Stimulated activated CD4-positive, alpha-beta T cell treated with anti-CD3 and anti-CD28 coated beads, Interleukin-1b, Interleukin-23, amount 100 ng/mL, for 48 hours (primary cell): ENCODE measurements at regions not wholly inside any gene's neighbourhood (a gene's known extent, or its start where the extent isn't known, plus 50 kb on each side); places are given as distances from the start of the nearest gene placed in this dataset.
"Not testable (repeated sequence)": the region's sequence is repeated elsewhere in the genome, so short reads cannot be mapped to it uniquely, and the experiment has no call there.

Source experiments
- DNase-seq: peaks from one replicate; pipeline ENCODE4 v3.0.0-alpha.2; 2020

DNA sequence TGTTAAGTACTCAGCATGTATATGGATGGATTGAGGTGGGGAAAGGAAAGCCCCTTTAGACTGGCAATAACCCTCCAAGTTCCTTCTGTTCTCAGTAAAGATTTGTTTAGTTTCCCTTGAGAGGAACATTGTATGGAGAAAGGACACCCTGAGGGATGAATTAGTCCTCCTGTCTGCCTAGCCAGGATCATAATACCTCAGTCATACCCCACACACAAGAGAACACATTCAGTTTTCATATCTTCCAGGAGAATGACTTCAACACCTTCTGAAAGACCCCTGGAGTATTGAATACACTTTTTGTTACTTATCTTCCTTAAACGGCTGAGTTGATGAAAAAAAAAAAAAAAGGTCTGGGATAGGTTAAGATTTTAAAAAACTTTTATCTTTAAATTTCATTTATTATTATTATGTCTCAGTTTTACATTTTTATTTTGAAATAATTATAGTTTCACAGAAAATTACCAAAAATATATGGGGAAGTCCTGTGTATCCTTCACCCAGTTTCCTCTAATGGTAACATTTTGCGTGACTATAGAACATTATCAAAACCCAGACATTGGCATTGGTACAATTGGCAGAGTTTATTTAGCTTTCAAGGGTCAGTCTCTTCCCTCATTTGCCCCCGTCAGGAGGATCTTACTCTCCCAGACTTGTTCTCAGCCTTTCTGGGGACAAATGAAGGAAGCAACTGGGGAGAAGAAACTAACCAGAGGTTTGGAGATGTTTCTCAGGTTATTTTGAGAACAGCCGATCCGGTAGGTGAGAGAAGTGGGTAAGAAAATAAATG is 88.0 kb downstream of the ACTBL2 start:
- DNase-seq = no peak

DNA sequence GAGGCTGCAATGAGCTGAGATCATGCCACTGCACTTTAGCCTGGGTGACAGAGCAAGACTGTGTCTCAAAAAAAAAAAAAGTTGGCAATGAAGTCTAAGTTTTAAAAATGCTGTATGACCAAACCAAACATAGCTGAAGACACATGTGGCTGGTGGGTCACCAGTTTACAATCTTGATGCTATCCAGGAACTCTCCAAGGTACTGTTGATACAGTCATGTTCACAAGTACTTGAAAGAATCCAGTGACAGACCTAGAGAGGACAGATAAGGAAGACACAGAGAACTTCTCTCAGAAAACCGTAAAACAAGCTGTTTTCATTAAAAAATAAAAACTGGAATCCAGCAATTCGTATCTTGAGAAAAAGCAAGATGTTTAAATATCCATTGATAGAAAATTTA is 95.7 kb downstream of the ACTBL2 start:
- no peak for DNase-seq

DNA sequence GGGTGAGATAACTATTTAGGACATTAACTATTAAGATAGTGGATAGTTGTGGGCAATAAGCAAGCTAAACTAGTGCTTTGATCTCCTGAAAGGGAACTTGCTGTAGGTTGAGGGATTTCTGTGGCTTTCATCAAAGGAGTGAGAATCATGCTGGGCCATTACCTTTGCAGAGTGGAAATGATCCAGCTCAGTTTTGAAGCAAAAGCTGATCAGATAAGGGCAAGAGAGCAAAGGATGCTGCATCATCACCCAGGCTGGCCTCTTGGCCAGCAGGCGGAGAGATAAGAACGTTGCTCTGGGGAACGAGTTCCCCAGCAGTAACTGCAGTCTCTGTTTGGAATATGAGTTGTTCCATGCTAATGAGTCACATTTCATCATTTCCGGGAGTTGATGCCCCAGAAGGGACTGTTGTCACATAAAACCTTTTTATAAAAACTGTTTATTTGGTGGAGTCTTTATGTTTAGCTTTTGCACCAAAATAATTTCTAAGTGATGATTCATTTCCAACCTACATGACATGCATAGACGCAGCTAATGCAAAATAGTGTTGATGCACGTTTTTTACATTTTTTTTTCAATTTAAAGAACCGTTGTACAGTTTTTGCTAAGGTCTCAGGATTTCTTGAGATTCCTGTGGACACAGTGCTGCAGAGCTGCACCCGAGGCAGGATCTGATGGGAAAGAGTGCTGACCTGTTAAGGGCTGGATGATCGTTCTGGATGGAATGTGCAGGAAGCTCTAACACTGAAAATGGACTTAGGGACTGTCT is 99.3 kb downstream of the ACTBL2 start:
- DNase-seq = peak; percentile 70

DNA sequence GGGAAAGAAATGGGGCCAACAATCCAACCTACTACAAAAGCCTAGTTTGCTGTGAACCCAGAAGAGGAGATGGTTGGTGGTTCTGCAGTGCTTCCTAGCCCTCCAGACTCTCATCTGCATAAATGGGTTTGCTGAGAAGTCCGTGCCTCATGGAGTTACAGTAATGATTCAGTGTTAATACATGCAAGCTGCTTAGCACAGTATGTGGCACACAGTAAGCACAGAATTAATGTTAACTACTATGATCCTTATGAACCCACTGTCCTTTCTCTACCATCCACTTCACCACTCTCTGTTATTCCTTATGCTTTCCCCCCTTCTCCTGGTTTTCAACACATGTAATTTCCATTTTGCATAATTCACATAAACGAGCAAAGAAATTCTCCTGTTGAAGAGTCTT is 100.0 kb downstream of the ACTBL2 start:
- no peak for DNase-seq

DNA sequence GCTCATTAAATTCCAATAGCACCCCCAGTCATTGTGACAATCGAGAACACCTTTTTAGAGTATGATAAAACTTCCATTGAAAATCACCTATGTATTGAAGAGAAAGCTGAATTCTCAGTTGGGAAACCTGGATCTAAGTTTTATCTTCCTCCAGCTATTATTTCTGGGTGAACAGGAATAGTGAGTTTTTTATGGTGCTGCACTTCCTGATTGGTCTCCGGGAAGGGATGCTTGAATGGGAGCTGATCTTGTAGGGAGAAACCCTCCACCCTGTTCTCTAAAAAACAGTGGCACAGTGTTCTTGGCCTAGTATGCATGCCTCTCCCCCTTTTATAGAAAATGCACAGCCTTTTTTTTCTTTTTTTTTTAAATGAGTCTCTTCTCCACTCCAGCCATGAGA is 112.2 kb downstream of the ACTBL2 start:
- no peak for DNase-seq

DNA sequence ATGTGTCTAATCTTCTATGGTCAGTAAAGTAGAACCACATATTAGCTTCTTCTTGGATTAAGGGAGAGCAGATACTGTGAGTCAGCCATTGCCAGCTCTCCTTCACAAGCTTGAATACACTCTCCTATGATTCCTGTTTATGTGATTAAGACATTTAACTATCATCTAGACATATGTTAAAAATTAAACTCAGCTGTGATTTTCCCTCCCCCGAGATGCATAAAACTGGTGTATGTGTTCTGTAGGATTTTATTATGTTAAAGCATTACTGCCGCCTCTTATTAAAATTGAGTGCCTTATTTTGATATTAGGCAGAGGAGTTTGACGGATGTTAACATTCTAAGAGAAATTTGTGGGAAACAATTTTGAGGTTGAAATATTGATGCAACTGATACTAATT is 114.6 kb downstream of the ACTBL2 start:
- DNase-seq = no peak

GRCh38 chr5:57366744-57367143 is 115.9 kb downstream of the ACTBL2 start:
- DNase-seq = no peak

DNA sequence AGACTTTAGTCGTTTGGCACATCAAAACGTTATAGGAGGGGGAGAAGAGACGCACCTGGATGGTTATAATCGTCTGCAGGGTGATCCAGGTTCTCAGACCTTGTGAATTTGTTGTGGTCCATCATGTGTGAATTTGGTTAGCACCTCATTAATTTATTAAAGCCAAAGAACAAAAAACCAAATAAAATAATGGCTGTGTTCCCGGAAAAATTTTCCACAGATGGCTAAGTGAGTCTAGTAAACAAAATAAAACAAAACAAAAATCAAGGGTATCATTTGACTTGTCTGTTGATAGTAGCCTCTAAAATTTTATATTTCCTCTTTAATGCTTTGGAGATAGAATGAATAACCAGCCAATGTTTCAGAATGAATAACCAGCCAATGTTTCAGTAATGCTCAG is 119.7 kb downstream of the ACTBL2 start:
- DNase-seq = no peak

DNA sequence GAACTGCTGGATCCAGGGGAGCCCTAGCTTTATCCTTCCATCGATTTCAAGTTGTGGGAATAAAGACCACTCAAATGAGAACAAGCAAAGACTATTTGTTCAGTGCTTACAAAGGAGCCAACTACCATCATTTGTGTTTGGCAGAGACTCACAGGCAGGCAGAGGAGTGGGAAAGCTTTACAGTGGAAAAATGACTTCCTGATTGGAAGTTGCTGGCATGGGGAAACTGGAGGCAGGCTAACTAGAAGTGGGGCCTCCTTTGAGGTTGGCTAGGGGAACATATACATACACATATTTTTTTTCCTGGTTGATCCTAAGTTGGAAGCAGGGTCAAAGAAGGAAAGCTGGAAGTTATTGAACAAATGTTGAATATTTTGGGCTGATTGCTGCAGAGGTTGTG is 121.7 kb downstream of the ACTBL2 start:
- DNase-seq = no peak

- DNase-seq = no peak
Measured at GRCh38 chr5:57358796-57359592, 123.6 kb downstream of the ACTBL2 start.

DNA sequence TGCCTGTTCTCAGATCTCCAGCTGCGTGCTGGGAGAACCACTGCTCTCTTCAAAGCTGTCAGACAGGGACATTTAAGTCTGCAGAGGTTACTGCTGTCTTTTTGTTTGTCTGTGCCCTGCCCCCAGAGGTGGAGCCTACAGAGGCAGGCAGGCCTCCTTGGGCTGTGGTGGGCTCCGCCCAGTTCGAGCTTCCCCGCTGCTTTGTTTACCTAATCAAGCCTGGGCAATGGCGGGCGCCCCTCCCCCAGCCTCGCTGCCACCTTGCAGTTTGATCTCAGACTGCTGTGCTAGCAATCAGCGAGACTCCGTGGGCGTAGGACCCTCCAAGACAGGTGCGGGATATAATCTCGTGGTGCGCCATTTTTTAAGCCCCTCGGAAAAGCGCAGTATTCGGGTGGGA is 125.8 kb downstream of the ACTBL2 start:
- not testable (repeated sequence) for DNase-seq

- no peak for DNase-seq
Measured at GRCh38 chr5:57349214-57349613, 133.4 kb downstream of the ACTBL2 start.

- no peak for DNase-seq
Measured at GRCh38 chr5:57348376-57349140, 134.1 kb downstream of the ACTBL2 start.

GRCh38 chr5:57346328-57346727 is 136.3 kb downstream of the ACTBL2 start:
- DNase-seq = no peak

- no peak for DNase-seq
Measured at GRCh38 chr5:57341380-57341979, 141.1 kb downstream of the ACTBL2 start.

- DNase-seq = no peak
Measured at GRCh38 chr5:57340681-57341080, 141.9 kb downstream of the ACTBL2 start.

- no peak for DNase-seq
Measured at GRCh38 chr5:57339521-57339920, 143.1 kb downstream of the ACTBL2 start.

GRCh38 chr5:57338868-57339340 is 143.7 kb downstream of the ACTBL2 start:
- DNase-seq = no peak

- peak; percentile 2 for DNase-seq
Measured at GRCh38 chr5:57338068-57338867, 144.3 kb downstream of the ACTBL2 start.

DNA sequence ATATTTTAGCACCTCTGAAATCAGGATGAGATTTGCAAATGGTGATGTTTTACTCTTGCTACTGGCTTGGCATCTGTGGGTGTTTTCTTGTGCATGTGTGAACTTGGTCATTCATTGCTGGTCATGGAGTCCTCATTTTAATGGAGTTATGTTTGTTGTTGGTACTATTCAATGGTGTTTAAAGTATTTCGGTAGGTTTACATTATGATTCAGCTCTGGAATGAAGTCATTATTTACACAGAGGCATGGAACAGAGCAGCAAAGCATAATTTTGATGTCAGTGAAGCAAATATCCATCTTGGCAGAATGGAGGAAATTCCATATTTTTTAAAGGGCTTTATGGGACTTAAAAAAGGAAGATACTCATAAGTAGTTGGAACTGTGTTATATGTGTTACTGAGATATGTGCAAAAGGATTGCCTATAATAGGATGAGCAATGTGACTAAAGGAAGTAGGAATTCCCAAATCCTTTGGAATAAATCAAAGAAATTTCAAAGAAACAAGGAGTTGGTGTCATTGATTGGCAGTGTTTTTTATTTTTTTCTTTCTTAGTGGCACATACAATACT is 147.4 kb downstream of the ACTBL2 start:
- DNase-seq = no peak

DNA sequence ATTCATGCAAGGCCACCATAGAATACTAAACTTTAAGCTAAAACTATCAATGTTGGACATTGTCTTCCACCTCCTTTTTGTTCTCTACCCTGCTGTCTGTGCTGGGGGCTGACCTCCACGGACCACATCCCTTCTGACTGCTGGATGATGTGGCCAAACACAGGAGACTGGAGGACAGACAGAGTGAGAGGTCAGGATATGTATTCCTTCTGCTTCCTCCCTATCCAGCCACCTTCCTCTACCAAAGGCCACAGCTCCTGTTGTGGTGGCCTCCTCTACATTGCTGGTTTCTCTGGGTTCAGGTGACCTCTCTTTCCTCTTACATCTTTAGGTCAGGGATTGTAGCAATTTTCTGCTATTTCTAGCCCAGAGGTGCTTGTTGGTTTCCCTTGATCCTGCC is 148.1 kb downstream of the ACTBL2 start:
- no peak for DNase-seq
